ENCODE measurements at regions not wholly inside any gene's neighbourhood (a gene's known extent, or its start where the extent isn't known, plus 50 kb on each side); places are given as distances from the start of the nearest gene placed in this dataset.

GRCh38 chr13:72412481-72412880 lies 314.9 kb downstream of the MZT1 start:
- TF ChIP-seq EZH2phosphoT487 (IDR thresholded peaks at IDR 0.05; ENCODE audit: borderline replicate concordance) (no peak), CTCF (conservative IDR thresholded peaks at IDR 0.05; ENCODE audit: low read length) (no peak)

Measured in Loucy (cell line).